Cardiac muscle cell (in vitro differentiated cells and primary cell): ENCODE measurements at regions not wholly inside any gene's neighbourhood (a gene's known extent, or its start where the extent isn't known, plus 50 kb on each side); places are given as distances from the start of the nearest gene placed in this dataset.

Source experiments
- DNase-seq, 2 donors: peaks; one replicate each; pipeline versions ENCODE4 v3.0.0 to v3.0.0-alpha.2; 2010 to 2017; ENCODE audit warnings: low read depth in 1 of 2, low spot score in 1 of 2
- H3K27ac ChIP-seq: fragments of 200-600 bp; sonication (generic); 2 replicates; pipeline ENCODE4 v1.5.1; 2016
- H3K27me3 ChIP-seq: fragments of 200-600 bp; sonication (generic); 2 replicates; pipeline ENCODE4 v1.6.0; 2016; ENCODE audit warnings: control low read depth
- H3K36me3 ChIP-seq: fragments of 200-600 bp; sonication (generic); 2 replicates; pipeline ENCODE4 v1.5.1; 2016; ENCODE audit warnings: control low read depth
- H3K4me1 ChIP-seq: fragments of 200-600 bp; sonication (generic); 2 replicates; pipeline ENCODE4 v1.8.1; 2017; ENCODE audit warnings: low read depth, mild to moderate bottlenecking, mixed run types
- H3K4me3 ChIP-seq: fragments of 200-600 bp; sonication (generic); 2 replicates; pipeline ENCODE4 v1.5.1; 2016; ENCODE audit warnings: mild to moderate bottlenecking
- H3K9me3 ChIP-seq: fragments of 200-600 bp; sonication (generic); 2 replicates; pipeline ENCODE4 v1.5.1; 2017; ENCODE audit warnings: low read depth, mild to moderate bottlenecking, control low read depth
- TF ChIP-seq, protein P1 (sequence below): IDR thresholded peaks from 2 replicates; pipeline ENCODE4 v1.5.1; 2012; ENCODE audit warnings: low read depth, mild to moderate bottlenecking, low read length

DNA sequence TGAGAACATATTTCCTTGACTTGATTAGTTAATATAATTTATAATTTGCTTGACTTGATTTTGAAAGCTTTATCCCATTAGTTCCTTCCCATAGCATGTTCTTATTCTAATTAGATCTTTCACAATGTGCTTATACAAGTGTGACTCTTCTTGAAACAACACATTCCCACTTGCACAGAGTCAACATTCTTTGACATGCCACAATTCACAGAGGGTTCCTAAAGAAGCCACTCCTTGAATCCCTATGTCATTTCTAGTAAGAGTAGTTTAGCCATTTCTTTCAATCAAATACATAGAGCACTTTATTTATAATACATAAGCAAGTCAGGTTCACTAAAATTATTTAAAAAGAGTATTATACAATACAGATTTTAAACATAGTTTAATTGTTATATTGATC is 228.9 kb upstream of the GRID2 start:
- Histone ChIP-seq H3K4me3 (no peak overlapping the region), H3K27ac (no peak overlapping the region), H3K9me3 (no peaks in the 10 kb centered on the region), H3K4me1 (no peaks in the 10 kb centered on the region), H3K36me3 (no peaks in the 10 kb centered on the region), H3K27me3 (no peaks in the 10 kb centered on the region)
- TF ChIP-seq, protein P1, sequence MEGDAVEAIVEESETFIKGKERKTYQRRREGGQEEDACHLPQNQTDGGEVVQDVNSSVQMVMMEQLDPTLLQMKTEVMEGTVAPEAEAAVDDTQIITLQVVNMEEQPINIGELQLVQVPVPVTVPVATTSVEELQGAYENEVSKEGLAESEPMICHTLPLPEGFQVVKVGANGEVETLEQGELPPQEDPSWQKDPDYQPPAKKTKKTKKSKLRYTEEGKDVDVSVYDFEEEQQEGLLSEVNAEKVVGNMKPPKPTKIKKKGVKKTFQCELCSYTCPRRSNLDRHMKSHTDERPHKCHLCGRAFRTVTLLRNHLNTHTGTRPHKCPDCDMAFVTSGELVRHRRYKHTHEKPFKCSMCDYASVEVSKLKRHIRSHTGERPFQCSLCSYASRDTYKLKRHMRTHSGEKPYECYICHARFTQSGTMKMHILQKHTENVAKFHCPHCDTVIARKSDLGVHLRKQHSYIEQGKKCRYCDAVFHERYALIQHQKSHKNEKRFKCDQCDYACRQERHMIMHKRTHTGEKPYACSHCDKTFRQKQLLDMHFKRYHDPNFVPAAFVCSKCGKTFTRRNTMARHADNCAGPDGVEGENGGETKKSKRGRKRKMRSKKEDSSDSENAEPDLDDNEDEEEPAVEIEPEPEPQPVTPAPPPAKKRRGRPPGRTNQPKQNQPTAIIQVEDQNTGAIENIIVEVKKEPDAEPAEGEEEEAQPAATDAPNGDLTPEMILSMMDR: no peak
- no peak for DNase-seq

DNA sequence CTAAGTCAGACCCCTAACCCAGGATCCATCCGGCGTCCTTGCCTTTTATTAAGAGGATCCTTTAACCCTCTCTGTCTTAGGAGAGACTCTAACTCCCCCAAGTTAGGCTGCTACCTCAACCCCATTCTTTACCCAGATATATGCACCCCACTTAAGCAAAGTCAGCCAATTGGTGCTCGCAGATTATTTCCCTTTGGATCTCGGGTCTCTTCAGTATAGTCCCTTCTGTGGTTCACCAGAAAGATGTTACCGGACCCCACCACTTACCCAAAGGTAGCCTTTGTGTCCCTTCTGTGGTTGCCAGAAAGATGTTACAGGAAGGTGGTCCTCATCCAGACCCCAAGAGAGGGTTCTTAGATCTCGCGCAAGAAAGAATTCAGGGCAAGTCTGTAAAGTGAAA is 212.9 kb upstream of the GRID2 start:
- TF ChIP-seq, protein P1: no peak
- H3K27ac ChIP-seq: no peak overlapping the region
- no peak overlapping the region for H3K4me3 ChIP-seq
- H3K36me3 ChIP-seq: no peaks in the 10 kb centered on the region
- H3K9me3 ChIP-seq: no peaks in the 10 kb centered on the region
- DNase-seq: no peak
- no peaks in the 10 kb centered on the region for H3K27me3 ChIP-seq
- no peaks in the 10 kb centered on the region for H3K4me1 ChIP-seq

DNA sequence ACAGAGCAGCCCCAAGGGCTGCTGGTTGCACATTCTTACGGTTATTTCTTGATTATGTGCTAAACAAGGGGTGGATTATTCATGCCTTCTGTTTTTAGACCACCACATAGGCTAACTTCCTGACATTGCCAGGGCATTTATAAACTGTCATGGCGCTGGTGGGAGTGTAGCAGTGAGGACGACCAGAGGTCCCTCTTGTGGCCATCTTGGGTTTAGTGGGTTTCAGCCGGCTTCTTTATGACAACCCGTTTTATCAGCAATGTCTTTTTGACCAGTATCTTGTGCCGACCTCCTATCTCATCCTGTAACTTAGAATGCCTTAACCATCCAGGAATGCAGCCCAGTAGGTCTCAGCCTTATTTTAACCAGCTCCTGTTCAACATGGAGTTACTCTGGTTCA is 212.4 kb upstream of the GRID2 start:
- TF ChIP-seq, protein P1: no peak

DNA sequence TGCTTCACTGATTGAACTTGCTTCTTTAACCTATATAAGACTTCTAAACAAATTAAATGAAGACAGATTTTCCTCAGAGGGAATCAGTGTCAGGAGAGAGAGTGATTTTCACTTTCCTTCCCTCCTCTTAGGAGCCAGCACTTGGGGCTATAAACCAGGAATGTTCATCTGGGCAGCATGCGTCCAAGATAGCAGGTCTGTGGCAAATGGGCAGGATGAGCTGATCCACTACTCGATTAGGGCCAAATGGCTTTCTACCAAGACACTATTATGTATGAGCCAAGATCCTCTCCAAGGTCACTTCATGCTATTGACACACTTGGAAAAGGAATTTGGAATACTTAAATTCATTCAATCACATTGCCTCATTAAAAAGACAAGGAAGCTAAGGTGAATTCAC is 203.9 kb upstream of the GRID2 start:
- TF ChIP-seq, protein P1: no peak
- no peaks in the 10 kb centered on the region for H3K9me3 ChIP-seq
- no peak overlapping the region for H3K27ac ChIP-seq
- H3K36me3 ChIP-seq: no peaks in the 10 kb centered on the region
- no peak overlapping the region for H3K4me3 ChIP-seq
- H3K4me1 ChIP-seq: no peaks in the 10 kb centered on the region
- DNase-seq: peak in 1 of 2 donors; percentile 6
- no peaks in the 10 kb centered on the region for H3K27me3 ChIP-seq

More for the DNA sequence above, 212.4 kb upstream of the GRID2 start:
- DNase-seq: peak in 1 of 2 donors; percentile 3
- H3K27ac ChIP-seq: no peak overlapping the region
- no peaks in the 10 kb centered on the region for H3K27me3 ChIP-seq
- no peaks in the 10 kb centered on the region for H3K9me3 ChIP-seq
- no peak overlapping the region for H3K4me3 ChIP-seq
- no peaks in the 10 kb centered on the region for H3K4me1 ChIP-seq
- no peaks in the 10 kb centered on the region for H3K36me3 ChIP-seq

DNA sequence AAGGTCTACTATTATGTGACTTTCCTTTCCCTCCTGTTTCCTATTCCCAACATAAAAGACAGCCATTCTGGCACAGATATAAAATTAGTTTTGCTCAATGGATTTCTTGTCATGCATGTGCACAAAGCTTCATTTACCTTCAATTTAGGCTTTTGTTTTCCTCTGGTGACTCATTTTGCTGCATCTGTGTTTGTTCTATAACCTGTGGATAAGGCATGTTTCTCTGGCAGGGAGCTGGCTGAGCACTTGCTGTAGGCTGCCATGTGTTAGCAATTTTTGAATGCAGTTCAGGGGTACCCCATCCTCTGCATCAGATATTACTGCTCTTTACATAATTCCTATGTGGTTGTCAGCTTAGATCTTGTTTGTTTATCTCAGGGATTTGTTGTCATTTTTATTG is 202.8 kb upstream of the GRID2 start:
- no peaks in the 10 kb centered on the region for H3K4me1 ChIP-seq
- no peak overlapping the region for H3K27ac ChIP-seq
- H3K27me3 ChIP-seq: no peaks in the 10 kb centered on the region
- peak in 1 of 2 donors; percentile 25 for DNase-seq
- no peaks in the 10 kb centered on the region for H3K36me3 ChIP-seq
- no peak overlapping the region for H3K4me3 ChIP-seq
- TF ChIP-seq, protein P1: no peak
- H3K9me3 ChIP-seq: no peaks in the 10 kb centered on the region

DNA sequence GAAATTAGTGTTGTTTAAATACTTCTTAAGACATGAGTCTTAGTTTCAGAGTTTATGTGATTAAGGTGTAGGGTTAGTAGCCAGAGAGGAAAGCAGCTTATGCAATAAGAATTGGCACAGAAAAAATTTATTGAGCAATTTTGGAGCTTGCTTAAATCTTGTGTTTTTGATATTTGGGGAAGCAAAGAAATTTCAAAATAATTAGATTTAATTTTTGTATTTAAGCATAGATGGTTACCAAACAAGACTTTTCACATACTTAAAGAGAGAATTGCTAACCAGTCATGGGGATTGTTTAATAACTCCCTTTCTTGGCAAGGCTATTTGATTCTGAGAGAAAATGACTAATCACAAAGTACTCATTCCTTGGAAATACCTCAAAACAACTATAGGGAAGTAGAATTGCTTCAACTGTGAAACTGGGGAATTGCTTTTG is 202.0 kb upstream of the GRID2 start:
- H3K4me1 ChIP-seq: no peaks in the 10 kb centered on the region
- TF ChIP-seq, protein P1: no peak
- H3K36me3 ChIP-seq: no peaks in the 10 kb centered on the region
- no peaks in the 10 kb centered on the region for H3K27me3 ChIP-seq
- peak in 1 of 2 donors; percentile 88 for DNase-seq
- no peaks in the 10 kb centered on the region for H3K9me3 ChIP-seq
- H3K27ac ChIP-seq: no peak overlapping the region
- H3K4me3 ChIP-seq: no peak overlapping the region
